Neural progenitor cell (in vitro differentiated cells): ENCODE measurements at regions not wholly inside any gene's neighbourhood (a gene's known extent, or its start where the extent isn't known, plus 50 kb on each side); places are given as distances from the start of the nearest gene placed in this dataset.

ENCODE experiments used
- CTCF ChIP-seq: fragments of 200-600 bp; sonication (generic); IDR thresholded peaks from 2 replicates; pipeline ENCODE4 v1.5.1; 2017; ENCODE audit warnings: antibody characterized with exemption, mild to moderate bottlenecking
- EZH2 ChIP-seq: fragments of 200-600 bp; sonication (generic); IDR thresholded peaks from 2 replicates; pipeline ENCODE4 v1.6.1; 2017; ENCODE audit warnings: antibody characterized with exemption, mild to moderate bottlenecking, moderate library complexity

- TF ChIP-seq EZH2 (no peak), CTCF (no peak)
These were observed 997.4 kb upstream of the PRKX start for GRCh38 chrX:4710618-4711433.
